Kidney glomerular epithelial cell (primary cell): ENCODE measurements at regions not wholly inside any gene's neighbourhood (a gene's known extent, or its start where the extent isn't known, plus 50 kb on each side); places are given as distances from the start of the nearest gene placed in this dataset.
"Not testable (repeated sequence)": the region's sequence is repeated elsewhere in the genome, so short reads cannot be mapped to it uniquely, and the experiment has no call there.

Source experiments
- DNase-seq: peaks from one replicate; lab custom pipeline; 2025; lab: John Stamatoyannopoulos, UW

GRCh38 chr5:52015760-52016159 is 632.5 kb downstream of the ISL1 start:
- DNase-seq, result no peak

- no peak for DNase-seq
Measured at GRCh38 chr5:52017567-52017966, 634.3 kb downstream of the ISL1 start.

- DNase-seq, result no peak
Measured at GRCh38 chr5:52024359-52024758, 641.1 kb downstream of the ISL1 start.

GRCh38 chr5:52029836-52030235 is 646.6 kb downstream of the ISL1 start:
- DNase-seq, result not testable (repeated sequence)

GRCh38 chr5:52041842-52042241 is 658.6 kb downstream of the ISL1 start:
- DNase-seq, result no peak

- DNase-seq, result no peak
Measured at GRCh38 chr5:52043137-52043536, 659.9 kb downstream of the ISL1 start.

GRCh38 chr5:52043543-52043942 is 660.3 kb downstream of the ISL1 start:
- no peak for DNase-seq

GRCh38 chr5:52051759-52052158 is 668.5 kb downstream of the ISL1 start:
- DNase-seq, result no peak

- DNase-seq, result no peak
Measured at GRCh38 chr5:52063186-52063585, 679.9 kb downstream of the ISL1 start.

- DNase-seq, result no peak
Measured at GRCh38 chr5:52065182-52065581, 681.9 kb downstream of the ISL1 start.

GRCh38 chr5:52069997-52070396 is 686.7 kb downstream of the ISL1 start:
- DNase-seq, result no peak

GRCh38 chr5:52073993-52074689 is 690.9 kb downstream of the ISL1 start:
- no peak for DNase-seq

- DNase-seq, result no peak
Measured at GRCh38 chr5:52077941-52078815, 694.9 kb downstream of the ISL1 start.

- DNase-seq, result not testable (repeated sequence)
Measured at GRCh38 chr5:52102311-52102710, 685.4 kb upstream of the ITGA1 start.

- no peak for DNase-seq
Measured at GRCh38 chr5:52107210-52107905, 680.4 kb upstream of the ITGA1 start.

GRCh38 chr5:52119768-52120167 is 667.9 kb upstream of the ITGA1 start:
- DNase-seq, result no peak

GRCh38 chr5:52132053-52132452 is 655.7 kb upstream of the ITGA1 start:
- no peak for DNase-seq

GRCh38 chr5:52134013-52134650 is 653.6 kb upstream of the ITGA1 start:
- no peak for DNase-seq

GRCh38 chr5:52139888-52140615 is 647.7 kb upstream of the ITGA1 start:
- no peak for DNase-seq

- no peak for DNase-seq
Measured at GRCh38 chr5:52148679-52149078, 639.0 kb upstream of the ITGA1 start.

- DNase-seq, result no peak
Measured at GRCh38 chr5:52150501-52150900, 637.2 kb upstream of the ITGA1 start.

- DNase-seq, result not testable (repeated sequence)
Measured at GRCh38 chr5:52156809-52157208, 630.9 kb upstream of the ITGA1 start.
